GM10266 (cell line): ENCODE measurements at regions not wholly inside any gene's neighbourhood (a gene's known extent, or its start where the extent isn't known, plus 50 kb on each side); places are given as distances from the start of the nearest gene placed in this dataset.
"Not testable (repeated sequence)": the region's sequence is repeated elsewhere in the genome, so short reads cannot be mapped to it uniquely, and the experiment has no call there.

Source experiments
- DNase-seq: peaks from one replicate; pipeline ENCODE4 v3.0.0; 2012; ENCODE audit errors: extremely low spot score
- CTCF ChIP-seq: IDR thresholded peaks from 2 replicates; pipeline ENCODE4 v1.5.1; 2012; ENCODE audit warnings: mild to moderate bottlenecking, low read depth; ENCODE audit not compliant: control insufficient read depth, insufficient read depth; ENCODE audit errors: missing control alignments

- no peak for DNase-seq
- no peak for TF ChIP-seq CTCF
Measured at GRCh38 chr6:153334121-153334520, 203.0 kb upstream of the RGS17 start.

DNA sequence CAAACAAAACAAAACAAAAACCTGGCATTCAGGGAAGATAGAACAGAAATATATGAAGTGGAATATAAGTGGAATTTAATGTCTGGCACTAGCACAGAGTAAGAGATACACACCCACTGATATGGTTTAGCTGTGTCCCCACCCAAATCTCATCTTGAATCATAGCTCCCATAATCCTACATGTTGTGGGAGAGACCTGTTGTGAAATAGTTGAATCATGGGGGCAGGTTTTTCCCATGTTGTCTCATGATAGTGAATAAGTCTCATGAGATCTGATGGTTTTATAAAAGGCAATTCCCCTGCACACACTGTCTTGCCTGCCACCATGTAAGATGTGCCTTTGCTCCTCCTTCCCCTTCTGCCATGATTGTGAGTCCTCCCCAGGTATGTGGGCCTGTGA lies 200.1 kb upstream of the RGS17 start:
- not testable (repeated sequence) for DNase-seq

DNA sequence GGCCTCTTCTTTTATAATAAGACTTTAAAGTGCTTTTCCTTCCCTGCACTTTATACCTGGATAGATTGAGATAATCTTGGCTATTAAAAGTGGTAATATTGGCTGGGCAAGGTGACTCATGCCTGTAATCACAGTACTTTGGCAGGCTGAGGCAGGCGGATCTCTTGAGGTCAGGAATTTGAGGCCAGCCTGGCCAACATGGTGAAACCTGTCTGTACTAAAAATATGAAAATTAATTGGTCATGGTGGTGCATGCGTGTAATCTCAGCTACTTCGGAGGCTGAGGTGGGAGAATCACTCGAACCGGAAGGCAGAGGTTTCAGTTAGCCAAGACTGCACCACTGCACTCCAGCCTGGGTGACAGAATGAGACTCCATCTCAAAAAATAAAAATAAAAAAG lies 197.1 kb upstream of the RGS17 start:
- DNase-seq: no peak
- no peak for TF ChIP-seq CTCF

DNA sequence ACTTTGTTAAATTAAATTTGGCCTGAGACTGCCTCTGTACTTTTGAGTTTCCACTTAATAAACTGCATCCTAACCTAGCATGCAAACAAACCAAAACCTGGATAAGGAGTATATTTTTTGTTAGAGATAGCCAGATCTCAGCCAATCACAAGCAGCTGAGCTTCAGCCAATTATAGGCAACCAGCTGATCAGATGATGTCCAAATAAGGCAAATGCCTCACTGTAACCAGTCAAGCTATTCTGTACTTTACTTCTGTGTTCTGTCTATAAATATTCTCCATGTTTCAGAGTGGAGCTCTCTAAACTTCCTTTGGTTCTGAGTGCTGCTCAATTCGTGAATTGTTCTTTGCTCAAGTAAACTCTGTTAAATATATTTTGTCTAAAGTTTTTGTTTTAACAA lies 194.6 kb upstream of the RGS17 start:
- DNase-seq: no peak
- no peak for TF ChIP-seq CTCF

- DNase-seq: peak; percentile 19
- TF ChIP-seq CTCF: peak; percentile 73
Measured at GRCh38 chr6:153312634-153313033, 181.6 kb upstream of the RGS17 start.

GRCh38 chr6:153309651-153310050 lies 178.6 kb upstream of the RGS17 start:
- no peak for TF ChIP-seq CTCF
- no peak for DNase-seq

DNA sequence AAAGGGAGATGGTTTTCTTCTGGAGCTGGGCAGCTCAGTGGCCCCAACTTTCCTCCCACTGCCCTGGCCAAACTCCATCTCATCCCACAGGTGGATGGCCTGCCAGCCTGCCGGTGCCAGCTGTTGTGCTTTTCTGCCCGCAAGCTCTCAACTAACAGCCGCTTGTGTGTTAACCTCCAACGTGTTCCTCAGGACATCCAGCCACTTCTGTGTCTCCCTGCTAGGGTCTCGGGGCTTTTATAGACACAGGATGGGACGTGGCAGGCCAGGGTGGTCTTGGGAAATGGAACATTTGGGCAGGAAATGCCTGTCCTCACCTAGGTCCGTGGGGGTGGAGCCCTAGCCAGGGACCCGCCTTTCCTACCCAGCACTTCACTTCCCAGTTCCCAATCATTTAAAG lies 171.1 kb upstream of the RGS17 start:
- no peak for TF ChIP-seq CTCF

DNA sequence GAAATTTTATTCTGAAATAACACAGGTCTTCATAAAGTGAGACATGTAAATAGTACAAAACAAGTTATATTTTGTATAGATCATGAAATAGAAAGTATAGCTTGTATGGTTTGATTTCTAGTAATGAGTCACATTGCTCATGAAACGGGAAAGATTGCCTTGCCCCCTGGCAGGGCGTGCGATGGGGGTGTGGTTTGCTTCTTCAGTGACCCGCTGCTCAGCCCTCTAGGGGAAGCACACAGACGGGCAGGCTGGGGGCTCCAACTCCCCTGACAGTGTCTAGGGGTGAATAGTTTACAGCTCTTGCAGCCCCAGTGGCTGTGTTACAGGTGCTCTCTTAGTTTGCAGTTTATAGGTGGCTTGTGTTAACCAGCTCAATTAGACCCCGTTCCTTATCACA lies 170.5 kb upstream of the RGS17 start:
- no peak for DNase-seq
- TF ChIP-seq CTCF: no peak

More for the DNA sequence above, 171.1 kb upstream of the RGS17 start:
- no peak for DNase-seq

GRCh38 chr6:153282456-153282855 lies 151.4 kb upstream of the RGS17 start:
- not testable (repeated sequence) for DNase-seq
